ENCODE measurements at regions not wholly inside any gene's neighbourhood (a gene's known extent, or its start where the extent isn't known, plus 50 kb on each side); places are given as distances from the start of the nearest gene placed in this dataset.

DNA sequence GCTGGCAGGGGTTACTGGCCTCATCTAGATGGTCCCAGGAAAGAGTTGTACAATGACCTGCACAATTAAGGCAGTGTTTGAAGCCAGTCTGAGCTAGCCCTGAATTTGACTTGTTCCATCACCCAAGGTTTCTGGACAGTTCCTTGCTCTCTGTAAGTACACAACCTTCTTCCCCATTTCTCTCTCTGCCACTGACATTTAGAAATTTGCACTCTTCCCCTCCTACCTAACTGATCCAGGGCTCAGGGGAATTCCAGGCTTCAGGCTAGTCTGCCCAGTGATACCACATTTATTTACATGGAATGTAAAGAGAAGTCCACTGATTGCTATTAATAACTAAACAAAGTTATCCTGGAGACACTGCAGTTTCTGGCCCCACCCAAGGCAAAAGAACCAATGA, 139.0 kb upstream of the GPR26 start:
- Histone ChIP-seq H3K27ac (ENCODE audit: low read depth, low read length) (no peak overlapping the region), H3K9me3 (ENCODE audit: control insufficient read depth in 2 of 3, low read length in 3 of 3) (no peaks in the 10 kb centered on the region), H3K36me3 (ENCODE audit: control insufficient read depth in 2 of 3, insufficient read depth in 3 of 3, low read length in 3 of 3) (no peaks in the 10 kb centered on the region), H3K4me3 (ENCODE audit: low read length) (no peak overlapping the region), H3K27me3 (ENCODE audit: control insufficient read depth in 2 of 2, insufficient read depth in 2 of 2, low read length in 2 of 2) (no peaks in the 10 kb centered on the region), H3K4me1 (ENCODE audit: control insufficient read depth in 2 of 2, insufficient read depth in 2 of 2, low read length in 2 of 2) (no peaks in the 10 kb centered on the region)
- Mint-ChIP-seq H3K9me3 (peaks cover 0 to 4% (median 2%) of the 10 kb centered on the region in 11 donors), H3K4me1 (no peaks in the 10 kb centered on the region), H3K27ac (no peak overlapping the region), H3K4me3 (no peak overlapping the region), H3K27me3 (peaks cover 0 to 35% (median 14%) of the 10 kb centered on the region in 5 donors), H3K36me3 (peaks cover 0 to 6% (median 0%) of the 10 kb centered on the region in 5 donors)
- DNase-seq (no peak), ATAC-seq (no peak)
- ChIA-PET POLR2A (no interaction called here), CTCF (no interaction called here)
- intact Hi-C loops (cut with micrococcal nuclease), result no loop called here

DNA sequence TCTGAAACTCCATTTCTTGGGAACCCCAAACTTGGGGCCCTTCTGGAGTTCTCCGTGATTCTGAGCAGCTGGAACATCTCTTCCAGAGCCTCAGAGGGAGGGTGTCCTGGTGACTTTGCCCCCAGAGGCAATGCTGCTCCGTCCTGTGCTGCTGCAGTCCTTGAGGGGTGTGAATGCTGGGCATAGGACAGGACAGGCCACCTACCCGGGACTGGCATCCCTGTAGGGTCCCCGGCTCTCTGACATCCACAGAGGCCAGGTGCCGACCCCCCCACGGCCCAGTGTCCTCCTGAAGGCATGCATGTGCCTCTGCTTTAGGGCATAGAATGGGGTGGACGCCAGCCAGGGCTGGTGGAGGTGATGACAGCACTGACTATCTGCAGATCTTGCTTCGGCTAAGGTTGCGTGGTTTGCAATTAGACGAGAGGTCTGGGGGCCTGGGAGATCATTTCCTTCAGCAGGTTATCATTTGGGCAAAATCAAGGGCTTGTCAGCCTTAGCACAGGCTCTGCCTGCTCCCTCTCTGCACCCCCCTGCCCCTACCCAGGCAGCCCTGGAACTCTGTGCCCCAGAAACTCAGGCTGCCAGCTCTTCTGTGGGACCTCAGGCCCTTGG, 136.9 kb upstream of the GPR26 start:
- no peaks in the 10 kb centered on the region for H3K36me3 ChIP-seq (ENCODE audit: control insufficient read depth in 2 of 3, insufficient read depth in 3 of 3, low read length in 3 of 3)
- ATAC-seq, result no peak
- no peaks in the 10 kb centered on the region for H3K27me3 ChIP-seq (ENCODE audit: control insufficient read depth in 2 of 2, insufficient read depth in 2 of 2, low read length in 2 of 2)
- Mint-ChIP-seq H3K27ac (no peak overlapping the region), H3K27me3 (peaks cover 8 to 35% (median 29%) of the 10 kb centered on the region in 5 donors), H3K4me1 (no peaks in the 10 kb centered on the region), H3K9me3 (peaks cover 0 to 16% (median 6%) of the 10 kb centered on the region in 11 donors), H3K36me3 (peaks cover 0 to 14% (median 0%) of the 10 kb centered on the region in 5 donors), H3K4me3 (no peak overlapping the region)
- H3K9me3 ChIP-seq (ENCODE audit: control insufficient read depth in 2 of 3, low read length in 3 of 3), result no peaks in the 10 kb centered on the region
- CTCF ChIA-PET, result interaction anchor here (1.1 kb wide), 1 partner anchor 81 kb away, joined by 3 read pairs; no protein-coding TSS in a partner anchor
- POLR2A ChIA-PET, result no interaction called here
- H3K27ac ChIP-seq (ENCODE audit: low read depth, low read length), result no peak overlapping the region
- intact Hi-C loops (cut with micrococcal nuclease), result no loop called here
- no peak for DNase-seq
- H3K4me1 ChIP-seq (ENCODE audit: control insufficient read depth in 2 of 2, insufficient read depth in 2 of 2, low read length in 2 of 2), result no peaks in the 10 kb centered on the region
- no peak overlapping the region for H3K4me3 ChIP-seq (ENCODE audit: low read length)

DNA sequence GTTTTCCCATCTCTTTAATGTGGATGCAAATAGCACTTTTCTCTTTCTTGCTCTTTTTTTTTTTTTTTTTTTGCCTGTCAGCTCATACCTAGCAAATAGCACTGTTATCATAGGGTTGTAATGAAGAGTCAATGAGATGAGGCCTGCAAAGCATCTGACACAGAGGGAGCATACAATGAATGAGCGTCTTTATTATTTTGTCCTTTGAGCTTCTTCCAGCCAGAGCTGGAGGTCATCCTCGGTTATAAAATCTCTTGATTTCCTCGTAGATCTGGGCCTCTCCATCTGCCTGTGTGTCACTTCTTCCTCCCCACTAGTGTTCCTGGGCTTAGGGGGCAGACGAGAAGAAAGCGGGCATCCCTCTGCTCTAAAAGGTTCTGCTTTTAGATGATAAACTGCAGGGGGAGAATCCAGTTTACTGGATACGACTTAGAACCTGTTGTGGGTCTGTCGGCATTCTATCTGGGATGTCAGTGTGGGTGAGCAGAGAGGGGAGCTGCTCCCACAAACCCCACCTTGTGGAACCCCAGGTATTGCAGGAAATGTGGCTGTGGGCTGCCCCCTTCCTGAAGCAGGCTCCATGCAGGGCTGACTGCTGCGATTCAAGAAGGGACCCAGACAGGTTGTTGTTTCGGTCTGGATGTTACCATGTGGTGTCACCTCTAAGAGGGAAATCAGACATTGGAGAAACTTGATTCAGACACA, 135.8 kb upstream of the GPR26 start:
- CTCF ChIA-PET, result interaction anchor here (1.1 kb wide), 1 partner anchor 82 kb away, joined by 3 read pairs; no protein-coding TSS in a partner anchor
- Histone ChIP-seq H3K36me3 (ENCODE audit: control insufficient read depth in 2 of 3, insufficient read depth in 3 of 3, low read length in 3 of 3) (no peaks in the 10 kb centered on the region), H3K9me3 (ENCODE audit: control insufficient read depth in 2 of 3, low read length in 3 of 3) (no peaks in the 10 kb centered on the region), H3K4me1 (ENCODE audit: control insufficient read depth in 2 of 2, insufficient read depth in 2 of 2, low read length in 2 of 2) (no peaks in the 10 kb centered on the region), H3K27ac (ENCODE audit: low read depth, low read length) (no peak overlapping the region), H3K4me3 (ENCODE audit: low read length) (no peak overlapping the region), H3K27me3 (ENCODE audit: control insufficient read depth in 2 of 2, insufficient read depth in 2 of 2, low read length in 2 of 2) (no peaks in the 10 kb centered on the region)
- Mint-ChIP-seq H3K27ac (no peak overlapping the region), H3K9me3 (peaks cover 0 to 16% (median 6%) of the 10 kb centered on the region in 11 donors), H3K4me3 (no peak overlapping the region), H3K4me1 (peaks cover 0 to under 1% (median 0%) of the 10 kb centered on the region in 7 donors), H3K27me3 (peaks cover 10 to 45% (median 38%) of the 10 kb centered on the region in 5 donors), H3K36me3 (peaks cover 0 to 14% (median 0%) of the 10 kb centered on the region in 5 donors)
- no peak for ATAC-seq
- DNase-seq, result no peak
- POLR2A ChIA-PET, result no interaction called here
- intact Hi-C loops (cut with micrococcal nuclease), result no loop called here

DNA sequence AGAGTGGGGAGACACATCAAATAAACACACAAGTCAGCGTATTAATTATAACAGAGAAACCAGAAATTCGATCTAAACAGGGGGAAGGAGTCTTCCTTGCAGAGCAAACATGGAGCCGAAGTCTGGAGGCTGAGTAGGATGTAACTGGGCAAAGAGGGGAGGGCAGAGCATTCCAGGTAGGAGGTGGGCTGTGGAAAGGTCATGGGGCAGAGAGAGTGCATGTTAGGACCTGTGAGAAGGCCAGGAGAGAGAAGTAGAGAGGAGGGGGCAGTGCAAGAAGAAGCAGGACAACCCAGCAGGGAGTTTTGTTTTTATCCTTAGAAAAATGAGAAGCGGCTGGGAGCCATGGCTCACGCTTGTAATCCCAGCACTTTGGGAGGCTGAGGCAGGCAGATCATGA, 130.8 kb upstream of the GPR26 start:
- H3K9me3 ChIP-seq (ENCODE audit: control insufficient read depth in 2 of 3, low read length in 3 of 3), result no peaks in the 10 kb centered on the region
- Mint-ChIP-seq H3K4me1 (peaks cover 0 to 3% (median 0%) of the 10 kb centered on the region in 7 donors), H3K36me3 (peaks cover 0 to 14% (median 0%) of the 10 kb centered on the region in 5 donors), H3K4me3 (no peak overlapping the region), H3K9me3 (peaks cover 0 to 16% (median 6%) of the 10 kb centered on the region in 11 donors), H3K27me3 (peaks cover 23 to 57% (median 52%) of the 10 kb centered on the region in 5 donors), H3K27ac (no peak overlapping the region)
- no peak overlapping the region for H3K4me3 ChIP-seq (ENCODE audit: low read length)
- DNase-seq, result no peak
- ChIA-PET POLR2A (no interaction called here), CTCF (no interaction called here)
- no peaks in the 10 kb centered on the region for H3K4me1 ChIP-seq (ENCODE audit: control insufficient read depth in 2 of 2, insufficient read depth in 2 of 2, low read length in 2 of 2)
- intact Hi-C loops (cut with micrococcal nuclease), result no loop called here
- ATAC-seq, result no peak
- no peak overlapping the region for H3K27ac ChIP-seq (ENCODE audit: low read depth, low read length)
- no peaks in the 10 kb centered on the region for H3K27me3 ChIP-seq (ENCODE audit: control insufficient read depth in 2 of 2, insufficient read depth in 2 of 2, low read length in 2 of 2)
- H3K36me3 ChIP-seq (ENCODE audit: control insufficient read depth in 2 of 3, insufficient read depth in 3 of 3, low read length in 3 of 3), result no peaks in the 10 kb centered on the region

DNA sequence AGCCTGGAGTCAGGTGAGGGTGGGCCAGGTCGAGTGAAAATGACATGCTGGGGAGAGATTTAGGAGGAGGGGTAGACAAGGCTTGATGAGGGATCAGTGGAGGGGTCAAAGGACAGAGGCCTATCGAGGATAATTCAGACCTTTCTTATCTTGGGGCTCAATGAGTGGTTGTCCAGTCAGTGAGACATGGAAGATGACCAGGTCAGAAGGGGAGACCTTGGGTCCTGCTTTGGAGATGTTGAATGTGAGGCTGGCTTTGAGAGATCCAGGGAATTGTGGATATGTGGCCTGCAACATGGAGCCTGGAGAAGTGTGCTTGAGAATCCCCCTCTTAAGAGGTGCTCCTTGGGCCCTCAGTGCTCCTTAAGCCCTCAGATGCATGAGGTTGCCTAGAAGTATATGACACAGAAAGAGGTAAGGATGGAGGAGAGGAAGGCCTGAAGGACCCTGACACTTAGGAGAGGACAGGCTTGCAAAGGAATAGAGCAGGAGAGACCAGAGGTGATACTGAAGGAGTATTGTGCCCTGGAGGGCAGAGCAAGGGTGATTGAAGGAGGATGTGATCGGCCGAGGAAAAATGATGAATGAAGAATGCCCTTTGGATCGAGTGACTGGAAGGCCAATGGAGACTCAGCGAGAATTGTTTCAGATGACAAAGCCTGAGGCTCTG, 129.8 kb upstream of the GPR26 start:
- H3K4me3 ChIP-seq (ENCODE audit: low read length), result no peak overlapping the region
- H3K9me3 ChIP-seq (ENCODE audit: control insufficient read depth in 2 of 3, low read length in 3 of 3), result no peaks in the 10 kb centered on the region
- H3K9me3 Mint-ChIP-seq, result peaks cover 0 to 16% (median 6%) of the 10 kb centered on the region in 11 donors
- no peaks in the 10 kb centered on the region for H3K36me3 ChIP-seq (ENCODE audit: control insufficient read depth in 2 of 3, insufficient read depth in 3 of 3, low read length in 3 of 3)
- no peak overlapping the region for H3K27ac Mint-ChIP-seq
- peaks cover 0 to 3% (median 0%) of the 10 kb centered on the region in 7 donors for H3K4me1 Mint-ChIP-seq
- intact Hi-C loops (cut with micrococcal nuclease), result no loop called here
- ChIA-PET POLR2A (no interaction called here), CTCF (no interaction called here)
- H3K4me3 Mint-ChIP-seq, result no peak overlapping the region
- H3K27me3 Mint-ChIP-seq, result peaks cover 23 to 60% (median 54%) of the 10 kb centered on the region in 5 donors
- DNase-seq, result no peak
- H3K27ac ChIP-seq (ENCODE audit: low read depth, low read length), result no peak overlapping the region
- H3K27me3 ChIP-seq (ENCODE audit: control insufficient read depth in 2 of 2, insufficient read depth in 2 of 2, low read length in 2 of 2), result no peaks in the 10 kb centered on the region
- no peak for ATAC-seq
- H3K36me3 Mint-ChIP-seq, result peaks cover 0 to 14% (median 0%) of the 10 kb centered on the region in 5 donors
- no peaks in the 10 kb centered on the region for H3K4me1 ChIP-seq (ENCODE audit: control insufficient read depth in 2 of 2, insufficient read depth in 2 of 2, low read length in 2 of 2)

- H3K4me3 Mint-ChIP-seq, result no peak overlapping the region
- Histone ChIP-seq H3K9me3 (ENCODE audit: control insufficient read depth in 2 of 3, low read length in 3 of 3) (no peaks in the 10 kb centered on the region), H3K27ac (ENCODE audit: low read depth, low read length) (no peak overlapping the region), H3K4me3 (ENCODE audit: low read length) (no peak overlapping the region), H3K27me3 (ENCODE audit: control insufficient read depth in 2 of 2, insufficient read depth in 2 of 2, low read length in 2 of 2) (no peaks in the 10 kb centered on the region), H3K4me1 (ENCODE audit: control insufficient read depth in 2 of 2, insufficient read depth in 2 of 2, low read length in 2 of 2) (no peaks in the 10 kb centered on the region), H3K36me3 (ENCODE audit: control insufficient read depth in 2 of 3, insufficient read depth in 3 of 3, low read length in 3 of 3) (no peaks in the 10 kb centered on the region)
- DNase-seq, result no peak
- H3K4me1 Mint-ChIP-seq, result peaks cover 0 to 3% (median 0%) of the 10 kb centered on the region in 7 donors
- H3K27ac Mint-ChIP-seq, result no peak overlapping the region
- intact Hi-C loops (cut with micrococcal nuclease), result no loop called here
- peaks cover 0 to 6% (median 0%) of the 10 kb centered on the region in 5 donors for H3K36me3 Mint-ChIP-seq
- ChIA-PET POLR2A (no interaction called here), CTCF (no interaction called here)
- H3K9me3 Mint-ChIP-seq, result peaks cover 0 to 11% (median 3%) of the 10 kb centered on the region in 11 donors
- peaks cover 22 to 61% (median 48%) of the 10 kb centered on the region in 5 donors for H3K27me3 Mint-ChIP-seq
- no peak for ATAC-seq
These were observed 128.8 kb upstream of the GPR26 start for GRCh38 chr10:123537188-123537961.

All from naive thymus-derived CD4-positive, alpha-beta T cell (primary cell).